SK-N-SH (cell line): ENCODE measurements at regions not wholly inside any gene's neighbourhood (a gene's known extent, or its start where the extent isn't known, plus 50 kb on each side); places are given as distances from the start of the nearest gene placed in this dataset.

Experiments
- CTCF ChIA-PET: fragments of 300-600, 350-600 bp; formaldehyde crosslinking; extraction: SDS; loops from one replicate; lab custom pipeline; 2021; lab: Yijun Ruan, JAX
- POLR2A ChIA-PET: fragments of 350-600 bp; sonication (Branson Sonifier 250); formaldehyde crosslinking; extraction: SDS; loops from one replicate; lab custom pipeline; 2020; ENCODE audit warnings: antibody characterized with exemption, inconsistent platforms; lab: Yijun Ruan, JAX
- DNase-seq: peaks from one replicate; pipeline ENCODE4 v3.0.0; 2012
- H2AFZ ChIP-seq: fragments of 200-600 bp; sonication (generic); 2 replicates; pipeline ENCODE4 v1.8.1; 2016; ENCODE audit warnings: antibody characterized with exemption, mild to moderate bottlenecking, low read depth
- H3F3A ChIP-seq: fragments of 200-600 bp; sonication (generic); replicated peaks from 2 replicates; pipeline ENCODE3; 2016; ENCODE audit warnings: antibody characterized with exemption, mild to moderate bottlenecking; ENCODE audit not compliant: insufficient read depth
- H3K27ac ChIP-seq, 2 experiments: fragments of 200-500 bp in 1 of 2; fragments of 200-600 bp in 1 of 2; sonication (Bioruptor generic) in 1 of 2; sonication (generic), shearing (Covaris generic) in 1 of 2; 2 replicates each; pipeline versions ENCODE4 v1.5.1 to v1.6.1; 2014 to 2016; ENCODE audit warnings: low read depth in 2 of 2, inconsistent platforms in 1 of 2, low read length in 1 of 2, mild to moderate bottlenecking in 1 of 2, mixed read lengths in 1 of 2
- H3K27me3 ChIP-seq: fragments of 200-600 bp; sonication (generic), shearing (Covaris generic); 2 replicates; pipeline ENCODE4 v1.6.1; 2016; ENCODE audit warnings: mixed run types; ENCODE audit not compliant: insufficient read depth
- H3K36me3 ChIP-seq, 2 experiments: fragments of 200-500 bp in 1 of 2; fragments of 200-600 bp in 1 of 2; sonication (Bioruptor generic) in 1 of 2; sonication (generic) in 1 of 2; replicated peaks in 1 of 2; 2 replicates each; pipeline versions ENCODE3 to v1.5.1; 2014 to 2016; ENCODE audit warnings: low read length in 1 of 2, mild to moderate bottlenecking in 1 of 2; ENCODE audit not compliant: insufficient read depth in 2 of 2, control insufficient read depth in 1 of 2
- H3K4me1 ChIP-seq, 2 experiments: fragments of 200-500 bp in 1 of 2; fragments of 200-600 bp in 1 of 2; sonication (Bioruptor generic) in 1 of 2; sonication (generic), shearing (Covaris generic) in 1 of 2; 2 replicates each; pipeline versions ENCODE4 v1.5.1 to v1.6.1; 2014 to 2016; ENCODE audit warnings: low read depth in 1 of 2, low read length in 1 of 2, mixed run types in 1 of 2; ENCODE audit not compliant: insufficient read depth in 2 of 2, control insufficient read depth in 1 of 2
- H3K4me2 ChIP-seq: fragments of 200-600 bp; sonication (generic), shearing (Covaris generic); 2 replicates; pipeline ENCODE4 v1.6.1; 2017; ENCODE audit warnings: mixed run types
- H3K4me3 ChIP-seq, 2 experiments: fragments of 200-500 bp in 1 of 2; fragments of 200-600 bp in 1 of 2; sonication (Bioruptor generic) in 1 of 2; sonication (generic), shearing (Covaris generic) in 1 of 2; 2 replicates each; pipeline versions ENCODE4 v1.5.1 to v1.8.1; 2014 to 2016; ENCODE audit warnings: low read depth in 2 of 2, inconsistent platforms in 1 of 2, low read length in 1 of 2, mild to moderate bottlenecking in 1 of 2, mixed read lengths in 1 of 2, moderate library complexity in 1 of 2
- H3K79me2 ChIP-seq: fragments of 200-600 bp; sonication (generic); 2 replicates; pipeline ENCODE4 v1.8.1; 2017; ENCODE audit warnings: mild to moderate bottlenecking; ENCODE audit not compliant: insufficient read depth
- H3K9ac ChIP-seq: fragments of 200-600 bp; sonication (generic); 2 replicates; pipeline ENCODE4 v1.6.1; 2017; ENCODE audit warnings: mixed run types
- H3K9me2 ChIP-seq: fragments of 200-600 bp; sonication (generic); 2 replicates; pipeline ENCODE4 v1.6.1; 2017; ENCODE audit warnings: mixed run types
- H3K9me3 ChIP-seq: fragments of 200-600 bp; sonication (generic); 2 replicates; pipeline ENCODE4 v1.6.1; 2017; ENCODE audit warnings: mixed run types, mild to moderate bottlenecking, moderate library complexity
- H4K20me1 ChIP-seq: fragments of 200-600 bp; sonication (generic); 2 replicates; pipeline ENCODE4 v1.6.1; 2017; ENCODE audit warnings: mild to moderate bottlenecking, mixed run types; ENCODE audit not compliant: insufficient read depth
- CHD2 ChIP-seq: fragments of 150-350 bp; IDR thresholded peaks from 2 replicates; pipeline ENCODE4 v1.6.1; 2018; ENCODE audit warnings: low read length; ENCODE audit not compliant: partially characterized antibody
- EP300 ChIP-seq, 2 experiments: IDR thresholded peaks; 2 replicates each; pipeline versions ENCODE4 v1.4.0 to v1.6.1; 2012; ENCODE audit warnings: borderline replicate concordance in 1 of 2, low read depth in 1 of 2, low read length in 1 of 2
- FOXJ3 ChIP-seq: sonication (generic); formaldehyde crosslinking; IDR thresholded peaks from 2 replicates; pipeline ENCODE4 v1.5.1; 2020; ENCODE audit warnings: mild to moderate bottlenecking, missing genetic modification reagents
- GATA2 ChIP-seq: sonication (generic); formaldehyde crosslinking; IDR thresholded peaks from 2 replicates; pipeline ENCODE4 v1.5.0; 2020; ENCODE audit warnings: mild to moderate bottlenecking, missing genetic modification reagents
- MAX ChIP-seq: IDR thresholded peaks from 2 replicates; pipeline ENCODE4 v1.4.0; 2012; ENCODE audit warnings: low read depth
- NFIC ChIP-seq: IDR thresholded peaks from 2 replicates; pipeline ENCODE4 v1.4.0; 2012; ENCODE audit warnings: borderline replicate concordance
- NRF1 ChIP-seq: IDR thresholded peaks from 2 replicates; pipeline ENCODE4 v1.6.1; 2012; ENCODE audit warnings: low read depth, mild to moderate bottlenecking, low read length
- POLR2AphosphoS5 ChIP-seq: IDR thresholded peaks from 2 replicates; pipeline ENCODE4 v1.6.1; 2012; ENCODE audit warnings: low read depth, low read length
- RXRA ChIP-seq: IDR thresholded peaks from 2 replicates; pipeline ENCODE4 v1.4.0; 2012; ENCODE audit warnings: low read depth, mild to moderate bottlenecking, borderline replicate concordance
- TAF1 ChIP-seq: IDR thresholded peaks from 2 replicates; pipeline ENCODE4 v1.6.1; 2012; ENCODE audit warnings: low read depth, mild to moderate bottlenecking, low read length, moderate library complexity, borderline replicate concordance
- TEAD4 ChIP-seq: IDR thresholded peaks from 2 replicates; pipeline ENCODE4 v1.4.0; 2012; ENCODE audit warnings: mild to moderate bottlenecking, borderline replicate concordance; ENCODE audit not compliant: insufficient read depth
- ZBTB33 ChIP-seq: IDR thresholded peaks from 2 replicates; pipeline ENCODE4 v1.4.0; 2012; ENCODE audit warnings: low read depth, borderline replicate concordance
- WGBS: methylation state at CpG from one replicate; pipeline ENCODE4 v1.1.6; 2017; ENCODE audit warnings: low lambda C conversion rate; 5-methylcytosine and 5-hydroxymethylcytosine counted together
- TF ChIP-seq, protein P1 (sequence below): fragments of 200-600 bp; sonication (generic); IDR thresholded peaks from 2 replicates; pipeline ENCODE4 v1.6.1; 2017; ENCODE audit warnings: antibody characterized with exemption, mild to moderate bottlenecking, moderate library complexity
- TF ChIP-seq, protein P2 (sequence below): fragments of 150-350 bp; IDR thresholded peaks from 2 replicates; pipeline ENCODE4 v1.6.1; 2017; ENCODE audit warnings: antibody characterized with exemption, low read length, low read depth, borderline replicate concordance

- H3K9ac ChIP-seq = no peak overlapping the region
- no peaks in the 10 kb centered on the region for H3K36me3 ChIP-seq
- no peak overlapping the region for H3K27ac ChIP-seq
- H4K20me1 ChIP-seq = no peaks in the 10 kb centered on the region
- TF ChIP-seq NRF1 = no peak
- TF ChIP-seq RXRA = no peak
- TF ChIP-seq GATA2 = no peak
- TF ChIP-seq EP300 (IDR thresholded peaks at IDR 0.05; ENCODE audit: borderline replicate concordance in 1 of 2, low read depth in 1 of 2, low read length in 1 of 2) = no peak
- no peak for TF ChIP-seq NFIC
- TF ChIP-seq FOXJ3 (CRISPR knock-in tag) = no peak
- no peak for TF ChIP-seq ZBTB33
- no peak for TF ChIP-seq MAX
- peaks cover 0 to 3% of the 10 kb centered on the region in 2 experiments; a peak in 1 of 4 replicates for H3K4me1 ChIP-seq
- no peak overlapping the region for H3K4me3 ChIP-seq
- no peak overlapping the region for H2AFZ ChIP-seq
- no peaks in the 10 kb centered on the region for H3K9me2 ChIP-seq
- H3F3A ChIP-seq = no peaks in the 10 kb centered on the region
- ChIA-PET CTCF (interaction anchor here (0.6 to 1.2 kb wide), 3 partner anchors 28 to 993 kb away, joined by 3 to 6 read pairs (median 5); no protein-coding TSS in a partner anchor), POLR2A (no interaction called here)
- H3K9me3 ChIP-seq = no peaks in the 10 kb centered on the region
- H3K4me2 ChIP-seq = no peak overlapping the region
- H3K79me2 ChIP-seq = no peaks in the 10 kb centered on the region
- no peaks in the 10 kb centered on the region for H3K27me3 ChIP-seq
- DNase-seq = no peak
- WGBS = 18% methylated on average over 6 of the region's 6 CpGs
These were observed 129.3 kb upstream of the GJB5 start for GRCh38 chr1:34625521-34626015.

DNA sequence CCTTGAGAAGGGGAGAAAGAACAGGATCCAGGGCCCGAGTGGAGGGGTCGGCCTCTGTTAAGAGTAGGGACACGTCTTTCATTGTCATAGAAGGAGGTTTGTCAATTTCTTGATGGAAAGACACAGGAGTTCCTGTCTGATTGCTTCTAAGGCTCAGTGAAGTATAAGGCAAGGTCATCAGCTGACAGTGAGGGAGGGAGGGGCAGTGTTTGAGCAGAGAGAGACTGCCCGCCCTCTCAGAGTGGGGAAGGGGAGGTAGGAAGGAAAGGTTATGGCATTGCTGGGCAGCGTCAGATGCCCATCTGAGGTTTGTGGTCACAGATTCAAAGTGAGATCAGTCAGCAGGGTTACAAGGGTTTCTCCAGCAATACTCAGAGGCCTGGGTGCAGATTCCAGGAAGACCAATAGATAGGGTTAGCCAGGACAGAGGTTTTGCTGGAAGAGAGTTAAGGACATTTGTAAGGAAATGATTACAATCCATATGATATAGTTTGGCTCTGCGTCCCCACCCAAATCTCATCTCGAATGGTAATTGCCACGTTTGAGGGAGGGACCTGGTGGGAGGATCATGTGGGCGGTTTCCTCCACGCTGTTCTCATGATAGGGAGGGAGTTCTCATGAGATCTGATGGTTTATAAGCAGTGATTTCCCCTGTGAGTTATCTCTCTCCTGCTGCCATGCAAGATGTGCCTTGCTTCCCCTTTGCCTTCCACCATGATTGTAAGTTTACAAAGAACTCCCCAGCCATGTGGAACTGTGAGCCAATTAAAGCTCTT is 127.2 kb upstream of the GJB5 start:
- CTCF ChIA-PET = no interaction called here
- H3K27ac ChIP-seq = no peak overlapping the region
- H3K9ac ChIP-seq = no peak overlapping the region
- H3K79me2 ChIP-seq = no peaks in the 10 kb centered on the region
- H3K9me2 ChIP-seq = no peaks in the 10 kb centered on the region
- no peak for DNase-seq
- TF ChIP-seq CHD2 (no peak), NFIC (no peak), GATA2 (no peak), FOXJ3 (CRISPR knock-in tag) (no peak), POLR2AphosphoS5 (no peak), TAF1 (no peak), TEAD4 (no peak)
- TF ChIP-seq, protein P1, sequence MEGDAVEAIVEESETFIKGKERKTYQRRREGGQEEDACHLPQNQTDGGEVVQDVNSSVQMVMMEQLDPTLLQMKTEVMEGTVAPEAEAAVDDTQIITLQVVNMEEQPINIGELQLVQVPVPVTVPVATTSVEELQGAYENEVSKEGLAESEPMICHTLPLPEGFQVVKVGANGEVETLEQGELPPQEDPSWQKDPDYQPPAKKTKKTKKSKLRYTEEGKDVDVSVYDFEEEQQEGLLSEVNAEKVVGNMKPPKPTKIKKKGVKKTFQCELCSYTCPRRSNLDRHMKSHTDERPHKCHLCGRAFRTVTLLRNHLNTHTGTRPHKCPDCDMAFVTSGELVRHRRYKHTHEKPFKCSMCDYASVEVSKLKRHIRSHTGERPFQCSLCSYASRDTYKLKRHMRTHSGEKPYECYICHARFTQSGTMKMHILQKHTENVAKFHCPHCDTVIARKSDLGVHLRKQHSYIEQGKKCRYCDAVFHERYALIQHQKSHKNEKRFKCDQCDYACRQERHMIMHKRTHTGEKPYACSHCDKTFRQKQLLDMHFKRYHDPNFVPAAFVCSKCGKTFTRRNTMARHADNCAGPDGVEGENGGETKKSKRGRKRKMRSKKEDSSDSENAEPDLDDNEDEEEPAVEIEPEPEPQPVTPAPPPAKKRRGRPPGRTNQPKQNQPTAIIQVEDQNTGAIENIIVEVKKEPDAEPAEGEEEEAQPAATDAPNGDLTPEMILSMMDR = no peak
- TF ChIP-seq, protein P2, sequence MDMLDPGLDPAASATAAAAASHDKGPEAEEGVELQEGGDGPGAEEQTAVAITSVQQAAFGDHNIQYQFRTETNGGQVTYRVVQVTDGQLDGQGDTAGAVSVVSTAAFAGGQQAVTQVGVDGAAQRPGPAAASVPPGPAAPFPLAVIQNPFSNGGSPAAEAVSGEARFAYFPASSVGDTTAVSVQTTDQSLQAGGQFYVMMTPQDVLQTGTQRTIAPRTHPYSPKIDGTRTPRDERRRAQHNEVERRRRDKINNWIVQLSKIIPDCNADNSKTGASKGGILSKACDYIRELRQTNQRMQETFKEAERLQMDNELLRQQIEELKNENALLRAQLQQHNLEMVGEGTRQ = no peak
- no peaks in the 10 kb centered on the region for H3K36me3 ChIP-seq
- H3K27me3 ChIP-seq = no peaks in the 10 kb centered on the region
- H3K9me3 ChIP-seq = no peaks in the 10 kb centered on the region
- H3K4me2 ChIP-seq = no peak overlapping the region
- H3K4me3 ChIP-seq = no peak overlapping the region
- no peaks in the 10 kb centered on the region for H3F3A ChIP-seq
- peaks cover 0 to 3% of the 10 kb centered on the region in 2 experiments; a peak in 1 of 4 replicates for H3K4me1 ChIP-seq
- no peak overlapping the region for H2AFZ ChIP-seq
- 22% methylated on average over 10 of the region's 10 CpGs for WGBS
- H4K20me1 ChIP-seq = no peaks in the 10 kb centered on the region
- POLR2A ChIA-PET = no interaction called here
